ENCODE measurements at regions not wholly inside any gene's neighbourhood (a gene's known extent, or its start where the extent isn't known, plus 50 kb on each side); places are given as distances from the start of the nearest gene placed in this dataset.
"Not testable (repeated sequence)": the region's sequence is repeated elsewhere in the genome, so short reads cannot be mapped to it uniquely, and the experiment has no call there.

GRCh38 chr4:60817609-60818008 lies 382.5 kb upstream of the ADGRL3 start:
- DNase-seq: no peak

GRCh38 chr4:60822986-60823385 lies 377.1 kb upstream of the ADGRL3 start:
- DNase-seq: no peak

GRCh38 chr4:60840020-60840419 lies 360.1 kb upstream of the ADGRL3 start:
- no peak for DNase-seq

- no peak for DNase-seq
Measured at GRCh38 chr4:60846678-60847077, 353.4 kb upstream of the ADGRL3 start.

- DNase-seq: no peak
Measured at GRCh38 chr4:60847614-60848013, 352.5 kb upstream of the ADGRL3 start.

- DNase-seq: no peak
Measured at GRCh38 chr4:60857130-60857753, 342.9 kb upstream of the ADGRL3 start.

- no peak for DNase-seq
Measured at GRCh38 chr4:60863442-60863841, 336.7 kb upstream of the ADGRL3 start.

- no peak for DNase-seq
Measured at GRCh38 chr4:60865273-60865672, 334.9 kb upstream of the ADGRL3 start.

- no peak for DNase-seq
Measured at GRCh38 chr4:60868232-60868960, 331.7 kb upstream of the ADGRL3 start.

GRCh38 chr4:60879135-60879701 lies 320.9 kb upstream of the ADGRL3 start:
- no peak for DNase-seq

GRCh38 chr4:60884587-60884986 lies 315.5 kb upstream of the ADGRL3 start:
- no peak for DNase-seq

GRCh38 chr4:60885011-60885410 lies 315.1 kb upstream of the ADGRL3 start:
- no peak for DNase-seq

GRCh38 chr4:60890743-60891142 lies 309.4 kb upstream of the ADGRL3 start:
- no peak for DNase-seq

- DNase-seq: no peak
Measured at GRCh38 chr4:60891947-60892346, 308.2 kb upstream of the ADGRL3 start.

- no peak for DNase-seq
Measured at GRCh38 chr4:60897415-60897814, 302.7 kb upstream of the ADGRL3 start.

GRCh38 chr4:60905162-60905561 lies 295.0 kb upstream of the ADGRL3 start:
- DNase-seq: no peak

GRCh38 chr4:60911127-60911526 lies 289.0 kb upstream of the ADGRL3 start:
- no peak for DNase-seq

GRCh38 chr4:60913002-60913401 lies 287.1 kb upstream of the ADGRL3 start:
- no peak for DNase-seq

GRCh38 chr4:60913671-60914070 lies 286.5 kb upstream of the ADGRL3 start:
- no peak for DNase-seq

GRCh38 chr4:60921735-60922134 lies 278.4 kb upstream of the ADGRL3 start:
- DNase-seq: not testable (repeated sequence)

GRCh38 chr4:60923075-60923474 lies 277.1 kb upstream of the ADGRL3 start:
- DNase-seq: no peak

- DNase-seq: no peak
Measured at GRCh38 chr4:60926624-60927023, 273.5 kb upstream of the ADGRL3 start.

GRCh38 chr4:60930866-60931265 lies 269.3 kb upstream of the ADGRL3 start:
- no peak for DNase-seq

- DNase-seq: no peak
Measured at GRCh38 chr4:60934566-60935295, 265.4 kb upstream of the ADGRL3 start.
